GM10248 (cell line): ENCODE measurements at regions not wholly inside any gene's neighbourhood (a gene's known extent, or its start where the extent isn't known, plus 50 kb on each side); places are given as distances from the start of the nearest gene placed in this dataset.

Source experiments
- CTCF ChIA-PET: fragments of 300-600 bp; sonication (Branson Sonifier 250); formaldehyde crosslinking; extraction: SDS; loops from one replicate; lab custom pipeline; 2021; ENCODE audit warnings: antibody characterized with exemption; lab: Yijun Ruan, JAX
- POLR2A ChIA-PET: fragments of 350-650 bp; sonication (Branson Sonifier 250); formaldehyde crosslinking; extraction: SDS; loops from one replicate; lab custom pipeline; 2020; ENCODE audit warnings: antibody characterized with exemption; lab: Yijun Ruan, JAX
- DNase-seq: peaks from one replicate; pipeline ENCODE4 v3.0.0; 2012; ENCODE audit errors: extremely low spot score
- TF ChIP-seq, protein P1 (sequence below): IDR thresholded peaks from 2 replicates; pipeline ENCODE4 v1.5.1; 2012; ENCODE audit warnings: mild to moderate bottlenecking, low read depth; ENCODE audit errors: extremely low read depth, missing control alignments, control extremely low read depth

- CTCF ChIA-PET: interaction anchor here (1.6 to 4.6 kb wide), 3 partner anchors 23 to 439 kb away, joined by 4 to 43 read pairs (median 21); no protein-coding TSS in a partner anchor
- no peak for DNase-seq
- POLR2A ChIA-PET: no interaction called here
- TF ChIP-seq, protein P1, sequence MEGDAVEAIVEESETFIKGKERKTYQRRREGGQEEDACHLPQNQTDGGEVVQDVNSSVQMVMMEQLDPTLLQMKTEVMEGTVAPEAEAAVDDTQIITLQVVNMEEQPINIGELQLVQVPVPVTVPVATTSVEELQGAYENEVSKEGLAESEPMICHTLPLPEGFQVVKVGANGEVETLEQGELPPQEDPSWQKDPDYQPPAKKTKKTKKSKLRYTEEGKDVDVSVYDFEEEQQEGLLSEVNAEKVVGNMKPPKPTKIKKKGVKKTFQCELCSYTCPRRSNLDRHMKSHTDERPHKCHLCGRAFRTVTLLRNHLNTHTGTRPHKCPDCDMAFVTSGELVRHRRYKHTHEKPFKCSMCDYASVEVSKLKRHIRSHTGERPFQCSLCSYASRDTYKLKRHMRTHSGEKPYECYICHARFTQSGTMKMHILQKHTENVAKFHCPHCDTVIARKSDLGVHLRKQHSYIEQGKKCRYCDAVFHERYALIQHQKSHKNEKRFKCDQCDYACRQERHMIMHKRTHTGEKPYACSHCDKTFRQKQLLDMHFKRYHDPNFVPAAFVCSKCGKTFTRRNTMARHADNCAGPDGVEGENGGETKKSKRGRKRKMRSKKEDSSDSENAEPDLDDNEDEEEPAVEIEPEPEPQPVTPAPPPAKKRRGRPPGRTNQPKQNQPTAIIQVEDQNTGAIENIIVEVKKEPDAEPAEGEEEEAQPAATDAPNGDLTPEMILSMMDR: no peak
Measured at GRCh38 chr18:2103299-2103698, 468.0 kb downstream of the METTL4 start.

- POLR2A ChIA-PET: no interaction called here
- DNase-seq: peak; percentile 61
Measured at GRCh38 chr18:2104620-2105462, 466.5 kb downstream of the METTL4 start.

GRCh38 chr18:2108591-2108990 is 462.7 kb downstream of the METTL4 start:
- ChIA-PET CTCF (interaction anchor here (1.2 to 3.4 kb wide), 2 partner anchors 8 to 439 kb away, joined by 4 to 19 read pairs; no protein-coding TSS in a partner anchor), POLR2A (no interaction called here)
- TF ChIP-seq, protein P1: no peak
- DNase-seq: no peak

More at GRCh38 chr18:2104620-2105462, 466.5 kb downstream of the METTL4 start:
- TF ChIP-seq, protein P1: peak; percentile 78
- CTCF ChIA-PET: interaction anchor here (0.7 to 4.6 kb wide), 33 partner anchors 8 to 453 kb away, joined by 3 to 61 read pairs (median 5); no protein-coding TSS in a partner anchor

- ChIA-PET POLR2A (no interaction called here), CTCF (interaction anchor here (1.4 kb wide), 1 partner anchor 26 kb away, joined by 3 read pairs; no protein-coding TSS in a partner anchor)
- TF ChIP-seq, protein P1: no peak
- DNase-seq: no peak
Measured at GRCh38 chr18:2111456-2111855, 459.8 kb downstream of the METTL4 start.

DNA sequence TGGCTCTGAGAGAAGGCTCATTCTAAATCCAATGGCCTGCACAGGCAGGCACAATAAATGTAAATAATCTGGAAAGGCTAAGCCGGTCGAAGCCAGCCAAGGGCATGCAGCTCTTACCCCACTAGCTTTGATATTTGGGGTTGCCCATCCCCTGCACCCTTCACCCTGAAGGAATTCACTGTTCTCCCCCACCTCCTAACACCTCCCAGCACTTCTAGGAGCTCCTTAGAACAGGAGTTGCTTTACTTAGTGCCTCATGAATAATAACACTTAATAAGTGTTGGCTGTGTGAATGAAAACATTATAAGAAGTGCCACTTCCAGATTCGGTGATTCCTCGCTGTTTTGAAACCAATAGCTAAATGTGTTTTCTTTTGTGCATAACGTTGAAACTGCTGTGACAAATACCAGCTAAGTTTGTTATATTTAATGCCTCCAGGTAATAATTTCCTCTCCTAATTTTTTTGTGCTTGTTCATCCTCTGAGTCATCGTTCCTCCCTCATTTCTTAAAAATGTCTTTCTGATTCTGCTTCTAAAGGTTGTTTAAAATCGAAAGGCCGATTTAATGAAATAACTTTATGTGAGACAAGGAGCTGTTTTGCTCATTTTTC is 458.8 kb downstream of the METTL4 start:
- TF ChIP-seq, protein P1: no peak
- ChIA-PET POLR2A (no interaction called here), CTCF (interaction anchor here (1.0 to 1.4 kb wide), 3 partner anchors 8 to 430 kb away, joined by 3 to 4 read pairs (median 3); no protein-coding TSS in a partner anchor)
- no peak for DNase-seq

GRCh38 chr18:2114289-2114688 is 457.0 kb downstream of the METTL4 start:
- TF ChIP-seq, protein P1: no peak
- ChIA-PET CTCF (interaction anchor here (1.0 to 1.5 kb wide), 2 partner anchors 8 to 10 kb away, joined by 5 to 7 read pairs; no protein-coding TSS in a partner anchor), POLR2A (no interaction called here)
- no peak for DNase-seq
